Breast epithelium (tissue), 4 donors: ENCODE measurements at regions not wholly inside any gene's neighbourhood (a gene's known extent, or its start where the extent isn't known, plus 50 kb on each side); places are given as distances from the start of the nearest gene placed in this dataset.
"Not testable (repeated sequence)": the region's sequence is repeated elsewhere in the genome, so short reads cannot be mapped to it uniquely, and the experiment has no call there.

Experiments used
- DNase-seq, 2 donors: peaks; one replicate each; pipeline ENCODE4 v3.0.0-alpha.2; 2019; ENCODE audit warnings: low spot score in 2 of 2
- H3K27ac ChIP-seq, 2 donors: fragments of 200-600 bp; sonication (generic) in 1 of 2; one replicate each; pipeline ENCODE4 v1.5.1; 2016 to 2019; ENCODE audit warnings: mild to moderate bottlenecking in 1 of 2
- H3K27me3 ChIP-seq, 2 donors: fragments of 200-600 bp; sonication (generic) in 1 of 2; one replicate each; pipeline versions ENCODE4 v1.5.1 to v1.6.0; 2017 to 2019; ENCODE audit warnings: control low read depth in 1 of 2, mild to moderate bottlenecking in 1 of 2
- H3K36me3 ChIP-seq: fragments of 200-600 bp; one replicate; pipeline ENCODE4 v1.5.1; 2019
- H3K4me1 ChIP-seq, 2 donors: fragments of 200-600 bp; sonication (generic); one replicate each; pipeline ENCODE4 v1.5.1; 2016 to 2019; ENCODE audit warnings: control low read depth in 1 of 2
- H3K4me3 ChIP-seq, 3 donors: fragments of 200-600 bp; sonication (generic); 1 replicate in 2 of 3; 2 replicates in 1 of 3; pipeline ENCODE4 v1.5.1; 2016 to 2019; ENCODE audit warnings: mild to moderate bottlenecking in 3 of 3, moderate library complexity in 2 of 3
- H3K9me3 ChIP-seq, 2 donors: fragments of 200-600 bp; sonication (generic) in 1 of 2; one replicate each; pipeline ENCODE4 v1.5.1; 2016 to 2019; ENCODE audit warnings: control low read depth in 1 of 2
- CTCF ChIP-seq, 3 donors: fragments of 450-650 bp; IDR thresholded peaks; one replicate each; pipeline ENCODE4 v1.5.1; 2016 to 2017; ENCODE audit warnings: antibody characterized with exemption in 3 of 3, mild to moderate bottlenecking in 3 of 3, moderate library complexity in 3 of 3
- POLR2A ChIP-seq: fragments of 450-650 bp; IDR thresholded peaks from one replicate; pipeline ENCODE4 v1.6.1; 2016; ENCODE audit warnings: antibody characterized with exemption, mild to moderate bottlenecking, moderate library complexity
- POLR2AphosphoS5 ChIP-seq, 3 donors: sonication (generic); formaldehyde crosslinking; IDR thresholded peaks; one replicate each; pipeline ENCODE4 v1.6.1; 2017; ENCODE audit warnings: antibody characterized with exemption in 3 of 3
- intact Hi-C: fragments of 100-400 bp; cut with DNase I; formaldehyde crosslinking; loops from one replicate; pipeline ENCODE4 v1.15.1; 2023; ENCODE audit warnings: low total_unique reads

GRCh38 chr21:35195232-35195631 is 146.1 kb upstream of the RUNX1 start:
- no peaks in the 10 kb centered on the region for H3K27me3 ChIP-seq
- no peaks in the 10 kb centered on the region for H3K4me1 ChIP-seq
- intact Hi-C loops: no loop called here
- H3K9me3 ChIP-seq: no peaks in the 10 kb centered on the region
- H3K36me3 ChIP-seq: no peaks in the 10 kb centered on the region
- TF ChIP-seq POLR2AphosphoS5 (IDR thresholded peaks at IDR 0.05) (no peak), CTCF (IDR thresholded peaks at IDR 0.05) (no peak), POLR2A (no peak)
- DNase-seq: no peak
- no peak overlapping the region for H3K27ac ChIP-seq
- no peak overlapping the region for H3K4me3 ChIP-seq

- Histone ChIP-seq H3K36me3 (no peaks in the 10 kb centered on the region), H3K27ac (no peak overlapping the region), H3K9me3 (no peaks in the 10 kb centered on the region), H3K4me3 (no peak overlapping the region), H3K27me3 (no peaks in the 10 kb centered on the region), H3K4me1 (no peaks in the 10 kb centered on the region)
- TF ChIP-seq POLR2AphosphoS5 (IDR thresholded peaks at IDR 0.05): no peak
- no peak for TF ChIP-seq CTCF (IDR thresholded peaks at IDR 0.05)
- no peak for TF ChIP-seq POLR2A
- intact Hi-C loops: no loop called here
- DNase-seq: no peak
Observed at GRCh38 chr21:35191754-35192153, 142.7 kb upstream of the RUNX1 start.

GRCh38 chr21:35191128-35191527 is 142.0 kb upstream of the RUNX1 start:
- DNase-seq: no peak
- intact Hi-C loops: no loop called here
- Histone ChIP-seq H3K27me3 (no peaks in the 10 kb centered on the region), H3K27ac (no peak overlapping the region), H3K4me1 (no peaks in the 10 kb centered on the region), H3K9me3 (no peaks in the 10 kb centered on the region), H3K4me3 (no peak overlapping the region), H3K36me3 (no peaks in the 10 kb centered on the region)
- no peak for TF ChIP-seq CTCF (IDR thresholded peaks at IDR 0.05)
- no peak for TF ChIP-seq POLR2AphosphoS5 (IDR thresholded peaks at IDR 0.05)
- no peak for TF ChIP-seq POLR2A

- H3K4me3 ChIP-seq: no peak overlapping the region
- H3K9me3 ChIP-seq: no peaks in the 10 kb centered on the region
- TF ChIP-seq POLR2A (no peak), CTCF (IDR thresholded peaks at IDR 0.05) (no peak), POLR2AphosphoS5 (IDR thresholded peaks at IDR 0.05) (no peak)
- no peaks in the 10 kb centered on the region for H3K36me3 ChIP-seq
- peak overlapping the region in 1 of 2 donors; percentile 30 for H3K27ac ChIP-seq
- peak in 1 of 2 donors; percentile 30 for DNase-seq
- intact Hi-C loops: no loop called here
- H3K4me1 ChIP-seq: no peaks in the 10 kb centered on the region
- no peaks in the 10 kb centered on the region for H3K27me3 ChIP-seq
Observed at GRCh38 chr21:35190201-35190701, 141.1 kb upstream of the RUNX1 start.

- intact Hi-C loops: no loop called here
- Histone ChIP-seq H3K4me1 (no peaks in the 10 kb centered on the region), H3K27ac (no peak overlapping the region), H3K27me3 (no peaks in the 10 kb centered on the region), H3K9me3 (no peaks in the 10 kb centered on the region), H3K36me3 (no peaks in the 10 kb centered on the region), H3K4me3 (no peak overlapping the region)
- no peak for DNase-seq
- no peak for TF ChIP-seq POLR2AphosphoS5 (IDR thresholded peaks at IDR 0.05)
- no peak for TF ChIP-seq POLR2A
- no peak for TF ChIP-seq CTCF (IDR thresholded peaks at IDR 0.05)
Observed at GRCh38 chr21:35189077-35189863, 140.2 kb upstream of the RUNX1 start.

- H3K27ac ChIP-seq, DNase-seq, H3K4me3 ChIP-seq: not testable (repeated sequence)
Observed at GRCh38 chr21:35183389-35183788, 134.3 kb upstream of the RUNX1 start.

More at GRCh38 chr21:35183389-35183788, 134.3 kb upstream of the RUNX1 start:
- intact Hi-C loops, H3K27me3 ChIP-seq, H3K4me1 ChIP-seq, H3K36me3 ChIP-seq, H3K9me3 ChIP-seq: not testable (repeated sequence)
